NCI-H2029 treated with DMSO at 0.1 percent for 48 hours (cell line): ENCODE measurements at regions not wholly inside any gene's neighbourhood (a gene's known extent, or its start where the extent isn't known, plus 50 kb on each side); places are given as distances from the start of the nearest gene placed in this dataset.
"Not testable (repeated sequence)": the region's sequence is repeated elsewhere in the genome, so short reads cannot be mapped to it uniquely, and the experiment has no call there.

Experiments
- DNase-seq: peaks from one replicate; lab custom pipeline; 2025; lab: John Stamatoyannopoulos, UW

DNA sequence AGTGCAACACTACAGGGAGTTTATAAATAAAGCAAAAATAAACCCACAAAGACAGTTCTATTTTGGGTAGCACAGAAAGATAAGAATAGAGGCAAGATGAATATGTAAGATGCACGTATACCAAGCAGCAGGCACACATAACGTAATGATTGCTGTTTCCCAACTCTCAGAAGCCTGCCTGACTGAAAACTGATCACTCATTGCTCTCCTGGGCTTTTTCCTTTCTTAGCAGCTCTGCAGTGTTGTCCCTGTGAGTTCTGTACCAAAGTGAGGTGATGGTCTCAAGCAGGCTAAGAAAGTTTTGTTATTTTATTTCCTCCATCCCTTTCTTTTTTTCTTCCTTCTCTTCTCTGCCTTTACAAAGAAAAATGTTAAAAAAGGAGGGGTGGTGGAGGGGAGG lies 522.0 kb upstream of the MAN1A1 start:
- DNase-seq = no peak

DNA sequence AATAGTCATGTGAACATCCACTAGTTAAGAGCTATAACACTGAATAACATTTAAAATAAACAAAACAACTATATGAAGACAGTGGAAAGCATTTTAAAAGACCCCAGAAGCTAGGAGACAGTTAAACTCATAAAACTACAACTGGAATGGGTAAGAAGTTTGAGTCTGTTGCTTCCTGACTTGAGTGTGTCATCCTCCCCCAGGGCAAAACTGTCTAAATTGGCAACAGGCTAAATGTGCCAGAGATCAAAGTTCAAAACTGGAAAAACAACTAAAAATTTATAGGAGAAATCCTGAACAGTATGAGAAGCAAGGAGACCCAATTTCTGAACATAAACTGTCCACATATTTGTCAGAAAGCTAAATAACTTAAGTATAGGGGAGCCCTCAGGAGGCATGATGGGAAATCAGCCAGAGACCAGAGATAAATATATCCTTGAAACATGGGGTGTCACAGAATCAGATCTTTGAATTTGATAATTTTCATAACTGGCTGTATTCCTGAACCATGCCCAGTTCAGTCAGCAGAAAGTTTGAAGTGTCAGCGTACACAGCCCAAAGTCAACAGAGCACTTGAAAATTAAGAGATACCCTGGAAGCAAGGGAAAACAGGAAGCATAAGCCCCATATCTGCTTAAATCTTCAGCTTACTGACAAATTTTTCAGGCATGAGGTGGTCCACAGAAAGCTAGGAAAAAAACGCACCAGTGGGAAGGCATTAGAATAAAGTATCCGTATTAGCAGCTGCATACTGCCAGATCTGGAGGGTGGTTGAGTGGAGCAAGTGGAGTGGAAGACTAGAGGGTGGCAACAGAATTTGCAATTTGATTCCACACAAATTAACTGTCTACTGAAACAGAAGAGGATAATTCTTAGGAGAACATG lies 516.1 kb upstream of the MAN1A1 start:
- no peak for DNase-seq

DNA sequence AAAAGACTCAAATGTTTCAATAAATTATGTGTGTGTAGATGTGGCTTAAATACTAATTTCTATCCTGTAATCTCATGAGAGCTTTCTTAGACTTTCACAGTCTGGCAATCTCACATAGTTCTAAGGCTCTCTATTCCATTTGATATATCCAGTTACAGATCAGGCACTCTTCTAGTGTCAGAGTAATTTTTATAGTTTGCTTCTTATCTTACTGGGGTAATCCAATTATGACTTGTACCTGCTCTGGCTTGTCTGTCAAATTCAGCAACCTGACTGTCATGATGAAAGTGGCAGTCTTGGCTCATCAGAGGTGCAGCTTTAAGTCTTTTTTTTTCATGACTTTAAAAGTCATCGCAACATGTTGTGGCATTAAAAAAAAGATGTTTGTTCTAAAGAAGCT lies 513.2 kb upstream of the MAN1A1 start:
- DNase-seq = no peak

DNA sequence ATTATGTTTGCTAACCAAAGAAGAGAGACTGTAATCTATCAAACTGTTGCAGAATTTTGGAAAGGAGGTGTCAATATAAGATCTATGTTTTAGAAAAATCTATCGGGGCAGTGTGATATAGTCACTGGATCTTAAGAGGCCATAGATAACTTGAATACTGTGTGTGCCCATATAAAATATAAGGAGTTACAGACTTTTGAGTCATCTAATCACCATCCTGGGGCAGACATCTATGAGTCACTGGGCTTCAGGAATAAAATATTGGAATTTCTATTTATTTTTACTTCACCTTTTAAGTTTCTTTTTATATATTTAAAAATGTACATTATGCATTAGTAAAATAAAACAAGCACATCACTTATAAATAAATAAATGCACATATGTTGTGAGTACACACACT lies 509.3 kb upstream of the MAN1A1 start:
- no peak for DNase-seq

DNA sequence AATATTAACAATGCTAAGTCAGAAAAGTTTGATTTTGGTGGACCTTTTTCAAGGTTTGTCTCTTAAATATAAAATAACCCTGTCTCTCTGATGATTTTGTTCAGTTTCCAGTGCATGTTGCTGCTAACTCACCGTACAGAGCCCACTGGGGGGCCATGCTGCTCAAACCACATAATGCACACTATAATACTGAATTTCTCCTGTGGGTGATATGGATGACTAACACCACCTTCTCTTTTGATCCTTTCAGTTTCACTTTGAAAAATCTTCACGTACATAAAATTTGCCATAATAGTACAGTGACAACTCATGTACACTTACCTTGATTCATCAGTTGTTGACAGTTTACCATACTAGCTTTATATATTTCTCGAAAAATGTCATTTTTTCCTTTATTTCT lies 506.6 kb upstream of the MAN1A1 start:
- no peak for DNase-seq

DNA sequence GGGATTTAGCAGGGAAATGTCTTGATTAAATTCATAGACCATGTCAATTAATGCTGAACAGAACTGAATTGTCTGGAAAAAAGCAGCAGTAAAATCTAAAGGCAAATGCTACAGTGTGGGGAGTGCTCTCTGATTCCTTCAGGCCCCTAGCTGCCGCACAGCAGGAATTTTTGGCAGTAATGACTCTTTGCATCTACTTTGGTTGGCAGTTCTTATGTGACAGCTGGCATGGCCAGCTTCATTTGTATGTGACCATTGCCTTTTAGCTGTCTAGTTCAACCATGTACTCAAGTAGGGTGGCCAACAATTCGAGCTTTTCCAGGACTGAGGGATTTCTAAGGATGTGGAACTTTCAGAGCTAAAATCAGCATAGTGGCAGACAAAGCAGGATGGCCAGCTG lies 499.1 kb upstream of the MAN1A1 start:
- no peak for DNase-seq

DNA sequence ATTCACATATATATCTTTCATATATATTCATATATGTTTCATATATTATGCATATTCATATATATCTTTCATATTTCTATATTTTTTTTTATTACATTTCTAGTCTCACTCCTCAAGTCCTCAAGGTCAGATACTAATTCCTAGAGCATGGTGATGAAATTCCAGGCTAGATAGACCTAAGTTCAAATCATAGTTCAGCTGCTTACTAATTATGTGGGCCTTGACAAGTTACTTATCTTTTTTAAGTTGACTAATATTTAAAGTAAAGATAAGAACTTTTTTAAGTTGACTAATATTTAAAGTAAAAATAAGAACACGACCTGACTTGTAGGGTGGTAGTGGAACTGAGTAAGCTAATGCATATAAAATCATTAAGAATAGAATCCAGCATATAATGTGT lies 495.6 kb upstream of the MAN1A1 start:
- no peak for DNase-seq

DNA sequence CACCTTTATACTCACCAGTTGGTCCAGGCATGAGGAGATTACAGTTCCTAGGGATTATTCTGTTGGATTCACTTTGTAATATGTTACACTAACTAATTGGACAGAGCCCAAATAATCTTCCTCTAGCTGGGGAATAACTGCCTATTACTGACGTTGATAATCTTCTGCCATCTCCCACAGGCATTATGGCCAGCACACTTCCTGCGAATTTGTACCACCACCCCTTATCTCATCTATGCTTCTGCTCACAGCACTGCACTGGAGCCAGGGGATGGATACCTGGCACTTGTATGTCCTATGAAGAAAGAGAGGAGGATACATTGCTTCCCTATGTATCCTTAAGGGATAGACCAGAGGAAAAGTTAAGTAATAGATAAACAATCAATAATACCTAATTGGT lies 494.8 kb upstream of the MAN1A1 start:
- no peak for DNase-seq

DNA sequence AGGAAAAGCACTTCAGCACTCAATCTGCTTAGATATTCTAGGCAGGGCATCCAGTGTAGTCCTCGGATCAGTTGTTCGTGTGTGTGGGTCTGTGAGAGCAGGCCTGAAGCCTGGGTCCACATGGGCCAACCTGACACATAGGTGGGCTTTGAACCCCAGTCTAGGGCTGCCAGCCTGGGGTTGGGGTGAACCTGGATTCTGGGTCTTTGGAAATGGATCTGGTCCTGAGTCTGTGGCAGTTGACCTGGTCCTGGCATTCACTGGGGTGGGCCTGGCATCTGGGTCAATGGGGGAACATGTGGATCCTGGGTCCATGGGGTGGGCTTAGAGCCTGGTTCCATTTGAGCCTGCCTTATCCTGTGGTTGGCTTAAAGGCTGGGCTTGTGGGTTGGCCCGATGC lies 492.6 kb upstream of the MAN1A1 start:
- DNase-seq = no peak

DNA sequence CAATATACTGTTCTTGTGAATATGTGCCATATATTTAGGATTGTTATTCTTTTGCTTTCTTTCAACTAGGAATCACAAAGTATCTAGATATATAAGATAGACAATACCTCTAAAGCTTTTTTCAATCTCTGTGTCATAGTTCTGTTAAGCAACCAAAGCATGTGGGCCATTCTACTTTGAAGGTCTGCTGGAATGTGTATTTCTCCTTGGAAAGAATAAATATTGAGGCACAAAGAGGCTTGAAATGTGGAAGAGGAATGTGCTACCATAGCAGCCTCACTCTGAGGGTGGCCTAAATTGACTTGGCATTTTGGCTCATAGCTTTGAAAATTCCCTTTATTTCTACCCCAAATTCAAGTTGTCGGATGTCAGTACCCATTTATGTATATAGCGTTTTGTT lies 488.5 kb upstream of the MAN1A1 start:
- DNase-seq = no peak

DNA sequence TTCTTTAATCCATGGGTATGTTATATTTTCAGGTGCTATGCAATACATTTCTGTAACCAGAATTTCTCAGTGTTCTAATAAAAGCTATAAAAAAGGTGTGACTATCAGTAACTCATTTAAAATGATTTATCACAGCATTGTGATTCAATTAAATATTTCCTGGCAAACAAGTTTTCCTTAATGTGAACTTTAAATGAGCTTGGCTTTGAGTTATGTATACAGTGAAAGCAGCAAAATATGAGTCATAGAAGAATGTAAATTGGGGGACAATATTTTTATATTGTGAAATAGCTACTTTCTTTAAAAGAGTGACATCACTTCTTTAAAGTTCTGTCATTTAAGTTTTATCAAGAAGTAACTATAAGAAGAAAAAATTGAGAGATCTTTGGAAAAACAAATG lies 484.9 kb upstream of the MAN1A1 start:
- DNase-seq = no peak

DNA sequence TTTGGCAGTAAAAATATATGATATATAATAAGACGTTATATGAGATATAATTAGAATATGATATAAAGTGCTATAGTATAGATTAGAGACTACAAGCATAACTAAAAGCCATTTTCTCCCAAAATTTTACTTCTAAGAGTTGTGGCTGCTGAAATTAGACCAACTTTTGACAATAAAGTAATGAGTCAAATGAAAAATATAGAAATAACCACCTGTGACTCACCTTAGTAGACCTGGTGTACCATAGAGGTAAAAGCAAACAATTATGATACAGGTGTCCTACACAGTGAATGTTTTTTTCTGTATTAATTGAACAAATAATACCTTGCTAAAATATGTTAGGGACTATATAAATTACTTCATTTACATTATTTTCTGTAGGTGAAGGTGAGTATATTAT lies 482.9 kb upstream of the MAN1A1 start:
- DNase-seq = no peak

DNA sequence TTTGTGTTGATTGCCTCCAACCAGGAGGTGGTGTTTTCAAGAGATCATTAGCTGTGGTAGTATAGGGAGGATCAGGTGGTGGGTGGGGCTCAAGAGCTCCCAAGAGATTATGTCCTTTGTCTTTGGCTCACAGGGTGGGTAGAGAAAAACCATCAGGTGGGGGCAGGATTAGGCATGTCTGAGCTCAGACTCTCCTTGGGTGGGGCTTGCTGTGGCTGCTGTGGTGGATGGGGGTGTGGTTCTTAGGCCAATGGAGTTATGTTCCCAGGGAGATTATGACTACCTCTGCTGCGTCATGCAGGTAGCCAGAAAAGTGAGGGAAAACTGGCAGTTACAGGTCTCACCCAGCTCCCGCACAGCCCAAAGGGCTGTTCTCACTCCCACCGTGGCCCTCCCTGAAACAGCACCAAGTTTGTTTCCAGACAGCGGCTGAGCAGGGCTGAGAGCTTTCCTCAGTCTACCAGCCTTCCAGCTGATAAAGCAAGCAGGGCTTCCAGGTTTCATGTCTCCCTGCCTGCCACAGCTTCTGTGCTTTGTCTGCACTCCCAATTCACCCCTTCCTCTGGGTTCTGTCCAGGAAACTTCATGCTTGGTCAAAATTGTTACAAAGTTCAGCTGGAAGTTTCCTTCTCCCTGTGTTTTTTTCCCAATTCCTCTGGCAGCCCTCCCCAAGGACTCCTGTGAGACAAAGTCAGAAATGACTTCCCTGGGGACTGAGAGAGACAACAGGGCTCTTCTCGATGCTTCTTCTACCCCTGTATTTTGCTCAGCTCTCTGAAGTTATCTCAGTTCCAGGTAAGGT lies 481.1 kb upstream of the MAN1A1 start:
- no peak for DNase-seq

DNA sequence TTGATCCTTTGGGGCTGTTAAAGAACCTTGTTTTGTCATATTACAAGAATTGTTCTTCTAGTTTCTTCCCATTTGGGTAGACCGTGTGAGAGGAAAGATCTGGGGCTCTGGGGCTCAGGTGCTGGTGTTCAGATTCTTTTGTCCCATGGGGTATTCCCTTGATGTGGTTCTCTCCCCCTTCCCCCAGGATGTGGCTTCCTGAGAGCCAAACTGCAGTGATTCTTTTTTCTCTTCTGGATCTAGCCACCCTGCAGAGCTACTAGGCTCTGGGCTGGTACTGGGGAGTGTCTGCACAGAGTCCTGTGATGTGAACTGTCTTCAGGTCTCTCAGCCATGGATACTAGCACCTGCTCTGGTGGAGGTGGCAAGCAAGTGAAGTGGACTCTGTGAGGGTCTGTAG lies 480.5 kb upstream of the MAN1A1 start:
- no peak for DNase-seq

DNA sequence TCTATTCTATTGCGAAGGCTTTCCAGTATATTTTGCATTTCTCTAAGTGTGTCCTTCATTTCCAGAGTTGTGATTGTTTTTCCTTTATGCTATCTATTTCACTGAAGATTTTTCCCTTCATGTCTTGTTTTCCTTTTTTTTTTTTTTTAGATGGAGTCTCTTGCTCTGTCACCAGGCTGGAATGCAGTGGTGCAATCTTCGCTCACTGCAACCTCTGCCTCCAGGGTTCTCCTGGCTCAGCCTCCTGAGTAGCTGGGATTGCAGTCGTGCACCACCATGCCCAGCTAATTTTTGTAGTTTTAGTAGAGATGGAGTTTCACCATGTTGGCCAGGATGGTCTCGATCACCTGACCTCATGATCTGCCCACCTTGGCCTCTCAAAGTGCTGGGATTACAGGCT lies 479.9 kb upstream of the MAN1A1 start:
- not testable (repeated sequence) for DNase-seq

DNA sequence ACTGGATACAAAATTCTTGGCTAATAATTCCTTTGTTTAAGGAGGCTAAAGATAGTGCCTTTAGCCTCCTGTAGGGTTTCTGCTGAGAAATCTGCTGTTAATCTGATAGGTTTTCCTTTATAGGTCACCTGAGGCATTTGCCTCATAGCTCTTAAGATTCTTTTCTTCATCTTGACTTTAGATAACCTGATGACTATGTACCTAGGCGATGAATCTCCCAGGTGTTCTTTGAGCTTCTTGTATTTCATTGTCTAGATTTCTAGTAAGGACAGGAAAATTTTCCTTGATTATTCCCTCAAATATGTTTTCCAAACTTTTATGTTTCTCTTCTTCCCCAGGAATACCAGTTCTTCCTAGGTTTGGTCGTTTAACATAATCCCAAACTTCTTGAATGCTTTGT lies 479.4 kb upstream of the MAN1A1 start:
- DNase-seq = no peak

DNA sequence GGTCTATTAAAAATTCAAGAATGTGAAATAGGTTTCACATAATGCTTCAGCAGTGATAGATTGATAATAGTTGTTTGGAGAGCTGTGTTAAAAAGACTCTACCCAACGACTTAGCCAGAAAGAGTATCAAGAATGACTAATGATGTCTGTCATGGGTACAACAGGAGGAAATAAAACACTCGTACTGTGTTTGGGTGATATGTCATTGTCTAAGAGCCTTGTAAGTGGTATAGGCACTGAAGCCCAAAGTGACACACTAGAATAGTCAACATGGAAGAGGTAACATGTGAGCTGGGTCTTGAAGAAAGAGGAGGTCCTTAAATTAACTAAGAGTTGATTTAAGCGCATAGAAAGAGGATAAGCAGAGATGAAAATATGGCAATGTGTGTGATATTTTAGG lies 471.8 kb upstream of the MAN1A1 start:
- DNase-seq = no peak

DNA sequence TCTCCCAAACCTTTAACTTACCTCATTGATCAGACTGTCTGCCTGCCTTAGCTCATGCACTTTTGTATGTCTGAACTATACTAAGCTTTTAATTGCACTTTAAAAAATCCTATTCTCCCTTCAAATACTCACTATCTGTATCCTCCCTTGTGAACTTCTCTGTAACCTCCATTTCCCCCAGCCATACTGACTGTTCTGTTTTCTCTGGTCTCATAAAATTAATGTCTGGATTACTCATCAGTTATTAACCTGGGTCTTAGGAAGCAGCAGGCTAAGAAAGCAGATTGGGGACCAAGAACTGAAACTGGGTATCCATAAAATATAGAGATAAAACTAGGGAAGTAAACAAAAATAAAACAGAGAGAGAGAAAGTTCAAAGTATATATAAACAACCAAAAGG lies 469.3 kb upstream of the MAN1A1 start:
- no peak for DNase-seq

DNA sequence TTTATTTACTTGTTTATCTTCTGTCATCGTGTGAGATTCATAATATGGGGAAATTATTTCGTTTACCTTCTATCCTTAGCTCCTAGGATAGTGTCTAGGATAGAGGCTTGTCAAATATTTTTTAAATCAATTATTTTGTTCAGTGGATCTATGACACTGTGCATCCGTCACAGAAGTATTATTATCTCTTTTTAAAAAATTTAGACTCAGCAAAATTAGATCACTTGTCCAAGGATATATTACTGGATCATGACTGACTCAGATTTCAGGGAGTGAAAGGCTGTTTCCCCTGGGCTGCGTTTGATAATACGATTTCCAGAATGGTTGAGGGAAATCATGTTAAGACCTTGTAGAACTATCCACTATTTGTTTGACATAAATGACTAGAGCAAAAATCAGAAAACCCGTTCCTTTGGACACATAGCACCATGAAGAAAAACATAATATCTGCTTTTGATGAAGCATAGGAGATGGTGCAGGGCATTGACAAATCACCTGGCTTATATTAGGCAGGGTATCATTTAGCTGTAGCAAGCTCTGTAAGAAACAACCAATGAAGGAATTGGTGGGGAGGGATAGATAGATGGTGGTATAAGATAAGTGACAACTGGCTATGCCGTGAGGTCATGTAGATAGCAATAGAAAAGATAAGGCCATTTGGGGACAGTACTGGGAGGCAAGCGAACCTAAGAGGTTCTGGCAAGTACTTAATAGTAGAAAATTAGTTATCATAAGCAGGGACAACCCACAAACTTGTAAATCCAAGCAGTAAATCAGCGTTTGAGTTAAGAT lies 465.2 kb upstream of the MAN1A1 start:
- DNase-seq = no peak

DNA sequence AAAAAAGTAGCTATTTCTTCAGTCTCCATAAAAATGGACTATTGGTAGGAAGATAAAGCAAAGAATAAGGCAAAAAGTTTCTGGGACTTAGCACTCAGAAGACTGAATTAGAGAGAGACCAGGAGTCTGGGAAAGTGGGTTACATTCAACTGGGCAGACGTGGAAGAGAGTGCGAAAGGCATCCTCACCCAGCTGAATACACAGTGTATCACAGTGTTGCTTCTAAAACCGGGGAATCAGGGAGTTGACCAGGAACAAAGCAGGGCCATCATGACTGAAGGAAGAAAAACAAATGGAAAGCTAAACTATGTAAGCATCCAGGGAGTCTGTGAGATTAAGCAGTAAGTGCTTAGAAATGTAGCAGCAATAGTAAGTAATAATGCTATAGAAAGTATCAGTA lies 452.9 kb upstream of the MAN1A1 start:
- DNase-seq = no peak

DNA sequence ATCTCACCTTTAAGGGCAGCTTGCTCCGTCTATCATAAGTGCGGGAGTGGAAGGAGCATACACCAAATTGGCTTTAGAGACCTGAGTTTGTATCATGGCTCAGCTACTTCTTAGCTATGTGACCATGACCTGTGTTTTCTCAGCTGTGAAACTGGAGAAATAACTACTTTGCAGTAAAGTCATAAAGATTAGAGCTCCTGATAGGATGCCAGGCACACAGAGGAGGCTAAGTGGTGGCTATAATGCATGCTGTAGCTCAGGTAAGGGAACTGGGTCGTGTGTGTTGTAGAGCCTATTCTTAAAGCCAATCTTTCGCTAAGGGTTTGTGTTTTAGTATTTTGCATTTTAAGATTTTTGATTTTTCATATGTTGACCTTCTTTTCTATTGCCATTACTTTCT lies 451.5 kb upstream of the MAN1A1 start:
- DNase-seq = no peak

DNA sequence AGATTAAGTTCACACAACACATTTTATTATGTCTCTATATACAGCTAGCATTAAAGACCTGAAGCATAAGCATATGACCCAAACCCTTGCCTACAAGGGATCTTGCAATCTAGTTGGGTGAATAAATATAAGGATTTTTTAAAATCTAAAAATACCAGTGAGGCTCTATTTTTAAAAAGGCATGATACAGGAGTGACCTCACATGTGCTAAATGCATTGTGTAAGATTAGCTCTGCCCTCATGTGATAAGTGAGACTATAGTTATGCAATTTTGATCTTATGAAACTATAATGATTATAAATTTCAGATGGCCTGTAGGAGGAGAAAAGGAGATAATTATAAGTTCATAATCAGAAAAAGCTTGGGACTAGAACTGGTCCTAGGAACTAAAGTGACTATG lies 451.0 kb upstream of the MAN1A1 start:
- DNase-seq = no peak
